GM12872 (cell line): ENCODE measurements at regions not wholly inside any gene's neighbourhood (a gene's known extent, or its start where the extent isn't known, plus 50 kb on each side); places are given as distances from the start of the nearest gene placed in this dataset.

Experiments
- CTCF ChIP-seq: IDR thresholded peaks from 3 replicates; pipeline ENCODE4 v1.5.1; 2011; ENCODE audit warnings: low read depth, mild to moderate bottlenecking, low read length, moderate library complexity; ENCODE audit not compliant: insufficient read depth

GRCh38 chr3:144363856-144364255 is 392.2 kb downstream of the DIPK2A start:
- TF ChIP-seq CTCF, result no peak

- TF ChIP-seq CTCF, result no peak
These were observed 393.1 kb downstream of the DIPK2A start for GRCh38 chr3:144364737-144365136.

- TF ChIP-seq CTCF, result no peak
These were observed 397.7 kb downstream of the DIPK2A start for GRCh38 chr3:144369129-144369879.

GRCh38 chr3:144375088-144375487 is 403.5 kb downstream of the DIPK2A start:
- TF ChIP-seq CTCF, result no peak

- no peak for TF ChIP-seq CTCF
These were observed 409.2 kb downstream of the DIPK2A start for GRCh38 chr3:144380849-144381248.

- no peak for TF ChIP-seq CTCF
These were observed 410.0 kb downstream of the DIPK2A start for GRCh38 chr3:144381607-144382006.

- TF ChIP-seq CTCF, result no peak
These were observed 412.8 kb downstream of the DIPK2A start for GRCh38 chr3:144384241-144384979.
